Neural progenitor cell (in vitro differentiated cells): ENCODE measurements at regions not wholly inside any gene's neighbourhood (a gene's known extent, or its start where the extent isn't known, plus 50 kb on each side); places are given as distances from the start of the nearest gene placed in this dataset.

ENCODE experiments used
- CTCF ChIP-seq: fragments of 200-600 bp; sonication (generic); IDR thresholded peaks from 2 replicates; pipeline ENCODE4 v1.5.1; 2017; ENCODE audit warnings: antibody characterized with exemption, mild to moderate bottlenecking
- EZH2 ChIP-seq: fragments of 200-600 bp; sonication (generic); IDR thresholded peaks from 2 replicates; pipeline ENCODE4 v1.6.1; 2017; ENCODE audit warnings: antibody characterized with exemption, mild to moderate bottlenecking, moderate library complexity
- EZH2phosphoT487 ChIP-seq: fragments of 200-600 bp; sonication (generic); IDR thresholded peaks from 2 replicates; pipeline ENCODE4 v1.6.1; 2017; ENCODE audit warnings: antibody characterized with exemption

GRCh38 chr2:149892563-149892962 is 305.0 kb upstream of the MMADHC start:
- TF ChIP-seq CTCF = no peak
- no peak for TF ChIP-seq EZH2phosphoT487
- no peak for TF ChIP-seq EZH2
